ENCODE measurements at regions not wholly inside any gene's neighbourhood (a gene's known extent, or its start where the extent isn't known, plus 50 kb on each side); places are given as distances from the start of the nearest gene placed in this dataset.

DNA sequence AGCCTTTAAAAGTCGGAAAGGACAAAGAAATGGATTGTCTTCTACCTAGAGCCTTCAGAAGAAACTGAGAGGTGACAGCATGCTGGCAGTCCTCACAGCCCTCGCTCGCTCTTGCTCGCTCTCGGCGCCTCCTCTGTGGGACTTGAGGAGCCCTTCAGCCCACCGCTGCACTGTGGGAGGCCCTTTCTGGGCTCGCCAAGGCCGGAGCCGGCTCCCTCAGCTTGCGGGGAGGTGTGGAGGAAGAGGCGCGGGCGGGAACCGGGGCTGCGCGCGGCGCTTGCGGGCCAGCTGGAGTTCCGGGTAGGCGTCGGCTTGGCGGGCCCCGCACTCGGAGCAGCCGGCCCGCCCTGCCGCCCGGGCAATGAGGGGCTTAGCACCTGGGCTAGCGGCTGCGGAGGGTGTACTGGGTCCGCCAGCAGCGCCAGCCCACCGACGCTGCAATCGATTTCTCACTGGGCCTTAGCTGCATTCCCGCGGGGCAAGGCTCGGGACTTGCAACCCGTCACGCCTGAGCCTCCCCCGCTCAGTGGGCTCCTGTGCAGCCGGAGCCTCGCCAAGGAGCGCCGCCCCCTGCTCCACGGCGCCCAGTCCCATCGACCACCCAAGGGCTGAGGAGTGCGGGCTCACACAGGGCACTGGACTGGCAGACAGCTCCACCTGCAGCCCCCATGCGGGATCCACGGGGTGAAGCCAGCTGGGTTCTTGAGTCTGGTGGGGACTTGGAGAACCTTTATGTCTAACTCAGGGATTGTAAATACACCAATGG, 953.8 kb upstream of the GBE1 start:
- ChIA-PET POLR2A (no interaction called here), CTCF (no interaction called here)
- Histone ChIP-seq H3K4me1 (no peaks in the 10 kb centered on the region), H3K9me3 (no peaks in the 10 kb centered on the region), H3K4me2 (no peak overlapping the region), H3K27ac (no peak overlapping the region), H3K4me3 (no peak overlapping the region)
- no peak for ATAC-seq
- TF ChIP-seq HOXA7 (CRISPR knock-in tag; IDR thresholded peaks at IDR 0.05) (no peak), JUN (IDR thresholded peaks at IDR 0.05) (no peak), SREBF2 (IDR thresholded peaks at IDR 0.05) (no peak), POLR2AphosphoS2 (conservative IDR thresholded peaks at IDR 0.05; ENCODE audit: low read length) (no peak), HEYL (CRISPR knock-in tag; IDR thresholded peaks at IDR 0.05) (no peak), MAFK (IDR thresholded peaks at IDR 0.05; ENCODE audit: partially characterized antibody) (no peak), BHLHE40 (IDR thresholded peaks at IDR 0.05; ENCODE audit: low read depth, low read length) (no peak), MYC (IDR thresholded peaks at IDR 0.05; ENCODE audit: borderline replicate concordance, low read length) (no peak), RFX5 (IDR thresholded peaks at IDR 0.05) (no peak), EP300 (IDR thresholded peaks at IDR 0.05) (no peak), EHMT2 (IDR thresholded peaks at IDR 0.05; ENCODE audit: low read depth) (no peak)
- TF ChIP-seq, protein P1, sequence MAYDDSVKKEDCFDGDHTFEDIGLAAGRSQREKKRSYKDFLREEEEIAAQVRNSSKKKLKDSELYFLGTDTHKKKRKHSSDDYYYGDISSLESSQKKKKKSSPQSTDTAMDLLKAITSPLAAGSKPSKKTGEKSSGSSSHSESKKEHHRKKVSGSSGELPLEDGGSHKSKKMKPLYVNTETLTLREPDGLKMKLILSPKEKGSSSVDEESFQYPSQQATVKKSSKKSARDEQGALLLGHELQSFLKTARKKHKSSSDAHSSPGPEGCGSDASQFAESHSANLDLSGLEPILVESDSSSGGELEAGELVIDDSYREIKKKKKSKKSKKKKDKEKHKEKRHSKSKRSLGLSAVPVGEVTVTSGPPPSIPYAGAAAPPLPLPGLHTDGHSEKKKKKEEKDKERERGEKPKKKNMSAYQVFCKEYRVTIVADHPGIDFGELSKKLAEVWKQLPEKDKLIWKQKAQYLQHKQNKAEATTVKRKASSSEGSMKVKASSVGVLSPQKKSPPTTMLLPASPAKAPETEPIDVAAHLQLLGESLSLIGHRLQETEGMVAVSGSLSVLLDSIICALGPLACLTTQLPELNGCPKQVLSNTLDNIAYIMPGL (CRISPR knock-in tag; IDR thresholded peaks at IDR 0.05; ENCODE audit: borderline replicate concordance), result no peak
- TF ChIP-seq, protein P2, sequence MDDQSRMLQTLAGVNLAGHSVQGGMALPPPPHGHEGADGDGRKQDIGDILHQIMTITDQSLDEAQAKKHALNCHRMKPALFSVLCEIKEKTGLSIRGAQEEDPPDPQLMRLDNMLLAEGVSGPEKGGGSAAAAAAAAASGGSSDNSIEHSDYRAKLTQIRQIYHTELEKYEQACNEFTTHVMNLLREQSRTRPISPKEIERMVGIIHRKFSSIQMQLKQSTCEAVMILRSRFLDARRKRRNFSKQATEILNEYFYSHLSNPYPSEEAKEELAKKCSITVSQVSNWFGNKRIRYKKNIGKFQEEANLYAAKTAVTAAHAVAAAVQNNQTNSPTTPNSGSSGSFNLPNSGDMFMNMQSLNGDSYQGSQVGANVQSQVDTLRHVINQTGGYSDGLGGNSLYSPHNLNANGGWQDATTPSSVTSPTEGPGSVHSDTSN (IDR thresholded peaks at IDR 0.05), result no peak
- TF ChIP-seq, protein P3, sequence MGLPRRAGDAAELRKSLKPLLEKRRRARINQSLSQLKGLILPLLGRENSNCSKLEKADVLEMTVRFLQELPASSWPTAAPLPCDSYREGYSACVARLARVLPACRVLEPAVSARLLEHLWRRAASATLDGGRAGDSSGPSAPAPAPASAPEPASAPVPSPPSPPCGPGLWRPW (IDR thresholded peaks at IDR 0.05), result no peak
- TF ChIP-seq, protein P4, sequence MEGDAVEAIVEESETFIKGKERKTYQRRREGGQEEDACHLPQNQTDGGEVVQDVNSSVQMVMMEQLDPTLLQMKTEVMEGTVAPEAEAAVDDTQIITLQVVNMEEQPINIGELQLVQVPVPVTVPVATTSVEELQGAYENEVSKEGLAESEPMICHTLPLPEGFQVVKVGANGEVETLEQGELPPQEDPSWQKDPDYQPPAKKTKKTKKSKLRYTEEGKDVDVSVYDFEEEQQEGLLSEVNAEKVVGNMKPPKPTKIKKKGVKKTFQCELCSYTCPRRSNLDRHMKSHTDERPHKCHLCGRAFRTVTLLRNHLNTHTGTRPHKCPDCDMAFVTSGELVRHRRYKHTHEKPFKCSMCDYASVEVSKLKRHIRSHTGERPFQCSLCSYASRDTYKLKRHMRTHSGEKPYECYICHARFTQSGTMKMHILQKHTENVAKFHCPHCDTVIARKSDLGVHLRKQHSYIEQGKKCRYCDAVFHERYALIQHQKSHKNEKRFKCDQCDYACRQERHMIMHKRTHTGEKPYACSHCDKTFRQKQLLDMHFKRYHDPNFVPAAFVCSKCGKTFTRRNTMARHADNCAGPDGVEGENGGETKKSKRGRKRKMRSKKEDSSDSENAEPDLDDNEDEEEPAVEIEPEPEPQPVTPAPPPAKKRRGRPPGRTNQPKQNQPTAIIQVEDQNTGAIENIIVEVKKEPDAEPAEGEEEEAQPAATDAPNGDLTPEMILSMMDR (IDR thresholded peaks at IDR 0.05), result no peak
- DNase-seq (ENCODE audit: low read depth in 1 of 2, low spot score in 1 of 2), result no peak
- FAIRE-seq, result no peak
- WGBS (ENCODE audit: missing lambda C conversion rate), result 72% methylated on average over 25 of the region's 53 CpGs

DNA sequence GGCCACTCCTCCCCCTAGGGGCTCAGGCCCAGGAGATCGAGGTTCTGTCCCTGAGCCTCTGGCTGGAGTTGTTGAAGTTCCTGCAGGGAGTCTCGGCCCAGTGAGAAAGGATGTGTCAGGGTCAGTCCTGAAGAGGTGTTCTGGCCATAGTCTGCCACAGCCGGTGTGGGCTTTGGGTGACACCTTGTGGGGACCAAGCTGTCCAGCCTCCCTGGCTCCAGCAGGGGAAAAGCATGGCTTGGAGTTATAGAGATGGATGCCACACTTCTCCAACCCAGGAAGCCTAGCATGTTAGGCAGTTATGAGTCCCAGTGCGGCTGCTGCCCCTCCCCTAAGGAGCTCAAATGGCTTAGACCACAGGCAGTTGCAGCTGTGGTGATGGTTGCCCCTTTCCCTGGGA, 945.6 kb upstream of the GBE1 start:
- no peak overlapping the region for H3K27ac ChIP-seq
- ChIA-PET POLR2A (no interaction called here), CTCF (no interaction called here)
- TF ChIP-seq ZFP36 (IDR thresholded peaks at IDR 0.05; ENCODE audit: borderline replicate concordance, partially characterized antibody) (no peak), ZSCAN20 (CRISPR knock-in tag; IDR thresholded peaks at IDR 0.05) (no peak), CHD2 (IDR thresholded peaks at IDR 0.05; ENCODE audit: low read length, partially characterized antibody) (no peak), CBX2 (IDR thresholded peaks at IDR 0.05; ENCODE audit: borderline replicate concordance, low read depth) (no peak), TFCP2L1 (CRISPR knock-in tag; IDR thresholded peaks at IDR 0.05) (no peak), RARB (CRISPR knock-in tag; IDR thresholded peaks at IDR 0.05) (no peak), JUN (IDR thresholded peaks at IDR 0.05) (no peak), RAD21 (conservative IDR thresholded peaks at IDR 0.05 in 1 of 2, IDR thresholded peaks at IDR 0.05 in 1 of 2) (no peak), FOSB (CRISPR knock-in tag; IDR thresholded peaks at IDR 0.05) (no peak)
- TF ChIP-seq, protein P1 (CRISPR knock-in tag; IDR thresholded peaks at IDR 0.05; ENCODE audit: borderline replicate concordance), result no peak
- TF ChIP-seq, protein P4 (IDR thresholded peaks at IDR 0.05), result no peak
- H3K4me1 ChIP-seq, result no peaks in the 10 kb centered on the region
- H3K4me3 ChIP-seq, result no peak overlapping the region
- H3K4me2 ChIP-seq, result no peak overlapping the region
- H3K9me3 ChIP-seq, result no peaks in the 10 kb centered on the region; the same call in 2 of the 3 replicates
- peak in 1 of 2 experiments; percentile 2 for DNase-seq (ENCODE audit: low read depth in 1 of 2, low spot score in 1 of 2)
- 0% methylated on average over 2 of the region's 4 CpGs for WGBS (ENCODE audit: missing lambda C conversion rate)
- no peak for FAIRE-seq
- ATAC-seq, result no peak
